GM19395 (cell line): ENCODE measurements at regions not wholly inside any gene's neighbourhood (a gene's known extent, or its start where the extent isn't known, plus 50 kb on each side); places are given as distances from the start of the nearest gene placed in this dataset.
"Not testable (repeated sequence)": the region's sequence is repeated elsewhere in the genome, so short reads cannot be mapped to it uniquely, and the experiment has no call there.

Experiments used
- ATAC-seq: cut with Tn5 transposase; IDR thresholded peaks from one replicate; pipeline ENCODE4 v1.9.1; 2021; ENCODE audit warnings: mild to moderate bottlenecking, moderate library complexity; ENCODE audit not compliant: unreplicated experiment

DNA sequence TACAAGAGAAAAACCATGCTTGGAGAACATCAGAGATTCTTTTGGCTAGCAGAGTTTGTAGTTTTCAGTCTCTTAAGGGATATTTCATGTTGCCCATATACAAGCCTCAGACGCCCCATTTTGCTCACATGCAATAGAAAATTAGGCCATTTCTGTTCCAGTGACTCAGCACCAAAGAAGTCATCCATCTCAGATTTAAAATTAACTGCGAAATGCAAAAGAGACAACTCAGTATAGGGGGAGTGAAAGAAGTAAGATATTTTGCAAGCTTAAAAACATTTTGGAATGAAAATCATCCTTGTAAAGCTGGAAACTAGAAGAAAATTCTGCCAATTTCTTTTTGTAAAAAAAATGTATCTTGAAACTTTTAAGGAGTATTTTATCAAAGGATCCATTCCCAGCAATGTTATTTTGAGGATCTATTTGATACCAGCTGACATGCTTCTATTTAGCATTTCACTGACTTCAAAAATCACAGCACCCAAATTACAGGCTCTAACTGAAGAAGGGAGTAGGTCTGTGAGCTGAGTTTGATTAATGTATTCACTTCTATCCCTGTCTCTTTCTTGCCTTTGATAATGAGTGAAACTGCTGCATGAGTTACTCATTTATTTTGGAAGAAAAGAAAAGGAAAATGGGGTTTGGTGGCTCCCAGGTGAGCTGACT is 223.7 kb upstream of the SULF2 start:
- ATAC-seq = no peak

DNA sequence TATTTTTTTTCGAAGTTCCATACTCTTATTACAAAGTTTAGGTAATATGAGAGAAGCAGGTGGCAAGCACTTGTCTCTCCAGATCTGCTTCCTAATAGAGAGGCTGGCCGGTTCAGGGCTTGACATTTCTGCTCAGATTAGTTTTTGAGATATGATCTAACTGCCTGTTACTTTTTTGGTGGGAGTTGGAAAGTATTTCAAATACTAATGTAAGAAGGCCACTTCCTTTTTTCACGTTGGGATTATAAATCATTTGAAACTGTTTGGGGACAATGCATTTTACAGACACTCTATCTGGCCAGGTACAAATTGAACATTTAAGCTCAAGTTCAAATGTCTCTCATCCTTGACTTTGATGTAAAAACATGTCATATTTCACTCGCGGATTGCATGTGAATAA is 222.1 kb upstream of the SULF2 start:
- no peak for ATAC-seq

DNA sequence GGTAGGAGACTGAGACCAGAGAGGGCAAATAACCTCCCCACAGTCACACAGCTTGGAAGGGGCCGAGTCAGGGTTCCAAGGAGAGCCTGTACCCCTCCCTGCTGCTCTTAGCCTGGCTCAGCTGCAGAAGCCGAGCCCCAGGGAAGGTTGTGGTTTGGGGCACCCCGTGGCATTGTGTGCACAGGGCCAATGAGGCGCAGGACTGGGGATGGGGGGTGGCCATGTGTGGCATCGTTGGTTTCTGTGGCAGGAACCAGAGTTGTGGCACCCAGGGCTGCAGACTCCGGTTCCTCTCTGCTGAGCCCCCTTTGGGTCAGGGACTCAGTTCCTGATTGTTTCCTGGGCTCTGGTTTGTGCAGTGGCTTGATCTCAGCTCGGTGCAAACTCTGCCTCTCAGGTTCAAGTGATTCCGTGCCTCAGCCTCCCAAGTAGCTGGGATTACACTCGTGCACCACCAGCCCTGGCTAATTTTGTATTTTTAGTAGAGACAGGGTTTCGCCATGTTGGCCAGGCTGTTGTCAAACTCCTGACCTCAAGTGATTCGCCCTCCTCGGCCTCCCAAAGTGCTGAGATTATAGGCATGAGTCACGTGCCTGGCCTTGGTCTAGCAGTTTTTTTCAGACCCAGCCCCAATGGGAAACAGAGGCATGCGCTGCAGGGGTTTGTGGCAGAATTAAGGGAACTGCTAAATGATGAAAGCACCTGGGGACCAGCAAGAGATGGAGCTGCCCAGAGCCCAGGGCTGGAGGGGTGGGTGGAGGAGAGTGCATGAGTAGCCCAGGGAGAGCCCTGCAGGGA is 221.0 kb upstream of the SULF2 start:
- no peak for ATAC-seq

DNA sequence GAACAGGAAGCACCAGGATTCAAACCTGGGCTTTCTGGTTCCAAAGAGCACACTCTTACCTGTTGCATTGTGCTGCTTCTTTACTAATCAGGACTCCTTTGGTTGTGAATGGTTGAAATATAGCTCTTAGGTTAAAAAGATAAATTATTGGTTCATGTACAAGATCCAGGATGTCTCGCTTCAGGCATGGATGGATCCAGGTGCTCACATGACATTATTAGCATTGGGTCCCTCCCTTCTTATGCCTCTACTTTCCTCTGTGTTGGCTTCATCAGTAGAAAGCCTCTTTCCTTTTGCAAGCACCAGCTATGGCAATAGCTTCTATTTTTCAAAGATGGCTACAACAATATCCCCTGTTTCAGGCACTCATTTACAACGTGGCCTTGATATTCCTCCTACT is 217.7 kb upstream of the SULF2 start:
- ATAC-seq = peak; percentile 22

DNA sequence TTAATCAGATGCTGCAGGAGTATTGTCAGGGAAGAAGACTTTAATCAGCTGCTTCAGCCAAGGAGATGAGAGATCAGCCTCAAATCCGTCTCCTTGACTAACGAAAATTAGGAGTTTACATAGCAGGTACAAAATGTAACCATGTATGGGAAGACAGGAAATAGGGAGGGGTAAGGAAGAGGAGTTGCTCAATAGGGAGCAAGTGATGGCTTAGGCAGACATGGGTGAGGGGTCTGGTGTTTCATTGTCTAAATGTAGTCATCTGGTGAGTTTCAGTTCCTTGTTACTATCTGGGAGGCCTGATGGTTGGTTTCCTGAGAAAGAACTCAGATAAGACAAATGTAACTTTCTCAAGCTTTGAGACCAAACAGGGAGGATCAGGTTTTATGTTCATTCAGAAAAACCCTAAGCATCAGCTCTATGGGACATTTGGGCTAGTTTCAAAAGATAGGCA is 217.3 kb upstream of the SULF2 start:
- peak; percentile 92 for ATAC-seq

DNA sequence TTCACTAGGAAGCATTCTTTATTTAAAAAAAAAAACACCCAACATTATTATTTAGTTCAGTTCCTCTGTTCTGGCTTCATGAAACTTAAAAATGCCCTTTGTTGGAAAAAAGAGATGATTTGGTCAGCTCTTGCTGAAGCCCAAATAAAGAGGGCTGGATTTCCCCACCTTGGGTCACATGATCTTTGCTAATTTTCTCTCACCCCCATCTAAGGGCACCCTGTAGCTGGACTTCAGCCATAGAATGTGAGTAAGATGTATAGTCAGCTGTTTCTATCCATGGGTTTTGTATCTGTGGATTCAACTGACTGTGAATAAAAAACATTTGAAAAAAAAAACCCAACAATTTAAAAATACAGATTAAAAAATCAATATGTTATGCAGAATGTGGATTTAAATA is 213.9 kb upstream of the SULF2 start:
- no peak for ATAC-seq

DNA sequence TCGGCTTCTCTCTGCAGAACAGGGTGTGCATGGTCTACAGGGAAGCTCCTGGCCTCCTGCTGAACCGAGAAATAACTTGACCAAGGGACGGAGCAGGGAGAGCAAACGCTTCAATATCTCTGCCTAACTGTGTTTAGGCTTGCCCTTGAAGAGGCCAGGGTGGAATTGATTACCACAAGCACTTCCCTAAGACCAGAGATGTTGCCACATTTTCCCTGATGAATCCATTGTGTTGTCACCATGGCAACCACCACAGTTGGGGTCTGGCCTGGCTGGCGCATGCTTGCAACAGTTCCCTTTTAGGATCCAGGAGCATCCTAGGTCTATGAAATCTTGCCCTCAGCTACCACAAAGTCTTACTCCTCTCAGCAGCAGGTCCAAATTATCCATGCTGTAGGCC is 213.5 kb upstream of the SULF2 start:
- ATAC-seq = no peak

DNA sequence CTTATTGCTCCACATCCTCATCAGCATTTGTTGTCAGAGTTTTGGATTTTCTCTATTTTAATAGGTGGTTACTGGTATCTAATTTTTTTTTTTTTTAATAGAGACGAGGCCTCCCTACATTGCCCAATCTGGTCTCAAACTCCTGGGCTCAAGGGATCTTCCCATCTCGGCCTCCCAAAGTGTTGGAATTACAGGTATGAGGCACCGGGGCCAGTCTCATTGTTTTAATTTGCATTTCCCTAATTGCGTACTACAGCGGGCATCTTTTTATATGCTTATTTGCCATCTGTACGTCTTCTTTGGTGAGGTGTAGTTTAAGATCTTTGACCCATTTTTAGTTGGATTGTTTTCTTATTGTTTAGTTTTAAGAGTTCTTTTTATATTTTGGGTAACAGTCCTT is 210.4 kb upstream of the SULF2 start:
- no peak for ATAC-seq

DNA sequence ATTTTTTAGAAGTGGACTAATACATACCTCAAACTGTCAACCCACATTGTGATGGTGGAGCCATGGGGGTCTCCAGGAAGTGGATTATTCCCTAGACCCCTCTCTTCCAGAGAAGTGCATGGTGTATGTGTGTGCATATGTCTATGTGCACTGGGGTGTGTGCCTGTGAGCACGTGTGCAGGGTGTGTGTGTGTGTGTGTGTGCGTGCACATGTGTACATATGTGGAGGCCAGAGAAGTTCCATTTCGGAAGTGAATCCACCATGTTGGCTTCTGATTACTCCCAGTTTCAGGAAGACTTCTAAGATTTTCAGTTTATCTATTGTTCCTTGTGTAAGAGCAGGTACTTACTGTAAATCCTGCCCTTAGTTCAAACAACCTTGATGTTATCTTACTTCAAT is 208.5 kb upstream of the SULF2 start:
- ATAC-seq = no peak

DNA sequence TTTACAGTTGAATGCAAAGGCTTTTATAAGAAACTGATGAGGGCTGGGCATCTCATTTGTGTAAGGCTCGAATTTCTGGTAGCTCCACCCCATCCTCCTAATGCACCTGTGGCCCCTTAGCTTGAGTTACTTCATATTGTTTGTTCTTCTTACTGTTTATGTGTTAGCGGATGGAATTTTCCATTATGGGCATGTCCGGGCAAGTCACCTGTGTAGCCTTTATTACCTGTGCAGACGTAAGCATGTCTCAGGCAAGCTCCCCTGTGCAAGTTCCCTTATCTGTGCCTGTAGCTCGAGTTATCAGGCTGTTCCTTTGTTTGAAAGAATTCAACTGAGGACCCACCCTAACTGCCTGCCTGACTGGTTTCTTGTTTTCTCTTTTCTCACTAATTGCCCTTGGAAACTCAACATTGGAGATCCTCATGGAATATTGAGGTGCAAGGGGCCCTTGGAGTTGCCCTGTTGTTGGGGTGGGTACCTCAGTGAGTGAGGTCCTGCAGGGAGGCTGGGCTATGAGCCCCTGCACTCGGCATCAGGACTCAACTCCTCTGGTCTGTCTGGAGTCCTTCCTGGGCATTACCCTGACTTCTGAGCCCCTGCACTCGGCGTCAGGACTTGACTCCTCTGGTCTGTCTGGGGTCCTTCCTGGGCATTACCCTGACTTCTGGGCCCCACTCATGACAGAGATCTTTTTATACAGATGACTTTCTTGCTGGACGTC is 207.9 kb upstream of the SULF2 start:
- no peak for ATAC-seq

DNA sequence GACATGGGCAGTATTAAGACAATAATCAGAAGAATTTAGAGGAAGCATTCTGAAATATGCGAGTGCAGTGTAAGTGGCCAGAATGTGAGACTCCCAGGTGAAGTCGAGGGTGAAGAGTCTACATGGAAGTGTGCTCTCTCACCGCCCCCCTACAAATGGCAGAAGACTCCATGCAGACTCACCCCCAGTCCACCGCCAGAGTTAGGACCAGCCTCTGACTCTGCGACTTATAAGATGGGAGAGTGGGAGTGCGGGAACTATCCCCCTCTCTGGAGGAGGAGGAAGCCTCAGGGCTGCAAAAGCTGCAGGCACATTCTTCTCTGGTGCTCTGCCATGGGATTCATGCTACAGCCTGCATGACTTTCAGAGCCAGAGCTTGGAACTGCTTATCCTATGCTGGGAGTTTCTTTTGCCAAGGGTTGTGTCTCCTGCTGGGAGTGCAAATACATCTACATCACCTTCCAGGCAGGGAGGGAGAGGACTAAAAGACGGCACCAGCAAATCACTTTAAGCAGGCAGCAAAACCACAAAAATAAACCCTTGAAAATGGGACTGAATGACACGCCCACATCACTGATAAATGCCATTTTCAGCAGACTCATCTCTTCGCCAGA is 206.7 kb upstream of the SULF2 start:
- ATAC-seq = no peak

DNA sequence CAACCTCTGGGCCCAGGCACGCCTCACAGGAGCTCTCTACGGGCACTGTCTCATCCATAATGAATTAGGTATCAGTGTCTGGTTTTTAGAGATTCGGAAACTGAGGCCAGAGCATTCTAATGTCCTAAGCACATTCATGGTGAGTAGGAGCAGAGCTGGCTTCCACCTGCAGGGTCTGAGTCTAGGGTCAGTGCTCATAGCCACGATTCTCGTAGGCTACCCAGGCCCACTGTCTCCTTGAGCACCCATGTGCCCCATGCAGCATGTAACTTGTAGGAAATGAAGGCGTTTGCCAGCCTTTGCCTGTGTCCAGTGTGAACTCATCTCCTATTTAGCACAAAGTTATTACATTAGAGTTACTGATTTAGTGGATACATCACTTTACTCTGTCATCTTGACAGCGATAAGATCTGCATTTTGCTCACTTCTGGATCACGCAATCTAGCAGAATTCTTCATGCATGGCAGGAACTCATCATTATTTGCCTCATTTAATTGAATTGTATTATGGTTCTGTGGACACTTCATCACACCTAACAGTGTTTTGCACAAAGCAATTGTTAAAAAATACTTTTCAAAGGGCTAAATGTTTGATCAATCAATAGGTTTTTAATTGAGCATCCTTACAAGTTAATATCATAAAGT is 205.3 kb upstream of the SULF2 start:
- ATAC-seq = no peak

DNA sequence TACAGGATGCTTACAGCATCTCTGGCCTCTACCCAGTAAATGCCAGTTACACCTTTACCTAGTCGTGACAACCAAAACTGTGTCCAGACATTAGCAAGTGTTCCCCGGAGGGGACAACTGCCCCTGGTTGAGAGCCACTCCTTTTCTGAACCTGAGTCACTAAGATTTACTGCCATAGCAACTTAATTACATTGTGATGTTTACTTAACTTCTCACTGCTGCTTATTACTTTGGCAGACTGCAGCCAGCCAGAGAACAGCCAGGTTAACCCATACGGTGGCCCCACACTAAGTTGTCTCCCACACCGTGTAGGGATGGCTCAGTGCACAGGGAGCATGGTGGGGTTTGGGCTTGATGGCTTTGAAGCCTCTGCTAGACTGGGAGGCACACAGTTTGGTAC is 204.7 kb upstream of the SULF2 start:
- no peak for ATAC-seq

DNA sequence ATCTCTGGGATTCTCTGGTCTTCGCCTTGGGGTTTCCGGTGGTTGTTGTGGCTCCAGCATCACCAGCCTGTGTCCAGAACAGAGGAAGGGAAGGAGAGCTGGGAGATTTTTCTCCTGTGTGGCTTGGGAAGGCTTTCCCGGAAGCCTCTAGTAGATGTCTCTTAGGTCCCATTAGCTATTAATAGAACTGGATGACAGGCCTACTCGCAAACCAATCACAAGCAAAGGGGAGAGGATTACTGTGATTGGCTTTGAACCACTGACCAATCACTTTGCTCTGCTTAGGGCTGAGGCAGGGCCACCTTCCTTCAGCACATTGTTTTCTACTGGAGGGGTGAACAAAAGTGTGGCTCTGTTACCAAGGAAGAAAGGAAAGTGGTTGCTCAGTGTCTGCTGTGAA is 203.4 kb upstream of the SULF2 start:
- ATAC-seq = no peak

DNA sequence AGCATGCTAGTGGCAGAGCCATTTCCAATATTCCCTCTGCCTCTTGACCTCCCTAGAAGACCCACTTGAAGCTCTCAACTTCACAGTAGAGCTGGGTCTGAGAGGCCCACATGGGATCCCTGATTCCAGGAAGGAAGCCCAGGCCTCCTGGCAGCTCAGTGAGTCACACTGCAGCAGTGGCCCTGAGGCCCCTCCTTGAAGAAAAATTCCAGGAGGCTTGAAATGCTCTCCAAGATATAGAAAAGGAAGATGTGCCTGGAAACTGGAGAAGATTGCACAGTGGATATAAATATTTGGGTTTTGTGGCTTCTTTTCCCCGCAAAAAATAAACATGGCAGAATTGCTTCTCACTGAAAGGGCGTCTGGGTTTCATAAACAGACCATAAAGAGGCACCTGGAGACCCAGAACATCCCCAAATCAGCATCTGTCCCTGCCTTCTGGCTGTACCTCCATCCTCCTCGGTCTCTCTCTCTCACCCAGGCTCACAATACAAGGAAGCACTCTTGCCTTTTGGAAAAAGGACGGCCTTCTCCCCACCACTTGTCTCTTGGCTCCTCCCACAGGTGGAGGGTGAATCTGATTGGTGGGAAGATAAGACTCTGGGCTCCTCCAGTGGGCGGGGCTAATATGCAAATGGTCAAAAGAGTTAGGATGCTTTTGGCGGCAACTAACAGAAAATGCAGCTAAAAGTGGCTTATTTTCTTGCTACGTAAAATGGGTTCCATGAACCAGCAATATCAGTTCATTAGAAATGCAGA is 200.0 kb upstream of the SULF2 start:
- ATAC-seq = no peak

DNA sequence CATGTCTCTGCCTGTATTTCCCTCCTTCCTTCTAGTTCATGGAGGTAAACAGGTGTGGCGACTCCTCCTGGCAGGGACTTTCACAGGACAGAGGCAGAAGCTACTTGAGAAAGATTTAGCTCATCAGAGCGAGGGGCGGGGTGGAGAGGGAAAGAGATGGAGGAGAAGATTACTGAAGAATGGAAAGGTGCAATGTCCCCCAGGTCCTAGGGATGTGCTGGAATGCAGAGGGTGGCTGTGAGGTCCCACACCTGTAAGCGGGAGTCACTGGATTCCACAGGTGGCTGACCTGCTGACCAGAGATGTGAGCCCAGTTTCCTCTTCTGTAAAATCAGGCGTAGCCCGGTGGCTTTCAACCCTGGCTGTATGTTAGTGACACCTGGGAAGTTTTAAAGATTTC is 199.2 kb upstream of the SULF2 start:
- no peak for ATAC-seq

DNA sequence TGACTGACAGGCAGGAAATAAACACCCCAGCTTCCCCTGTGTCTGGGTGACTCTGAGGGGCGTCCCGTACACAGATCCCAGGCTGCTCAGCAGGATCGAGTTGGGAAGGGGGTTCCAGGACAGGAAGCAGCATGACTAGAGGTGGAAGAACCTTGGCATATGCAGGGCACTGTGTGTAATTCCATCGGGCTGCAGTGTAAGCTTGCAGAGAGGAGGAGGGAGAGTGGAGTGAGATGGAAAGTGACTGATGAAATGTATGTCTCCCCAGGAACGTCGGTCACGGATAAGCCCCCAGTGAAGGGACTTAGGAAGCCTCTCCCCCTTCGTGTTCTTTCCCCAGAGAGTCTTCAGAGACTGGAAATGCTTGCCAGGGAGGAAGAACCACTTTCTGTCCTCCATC is 198.4 kb upstream of the SULF2 start:
- ATAC-seq = not testable (repeated sequence)

DNA sequence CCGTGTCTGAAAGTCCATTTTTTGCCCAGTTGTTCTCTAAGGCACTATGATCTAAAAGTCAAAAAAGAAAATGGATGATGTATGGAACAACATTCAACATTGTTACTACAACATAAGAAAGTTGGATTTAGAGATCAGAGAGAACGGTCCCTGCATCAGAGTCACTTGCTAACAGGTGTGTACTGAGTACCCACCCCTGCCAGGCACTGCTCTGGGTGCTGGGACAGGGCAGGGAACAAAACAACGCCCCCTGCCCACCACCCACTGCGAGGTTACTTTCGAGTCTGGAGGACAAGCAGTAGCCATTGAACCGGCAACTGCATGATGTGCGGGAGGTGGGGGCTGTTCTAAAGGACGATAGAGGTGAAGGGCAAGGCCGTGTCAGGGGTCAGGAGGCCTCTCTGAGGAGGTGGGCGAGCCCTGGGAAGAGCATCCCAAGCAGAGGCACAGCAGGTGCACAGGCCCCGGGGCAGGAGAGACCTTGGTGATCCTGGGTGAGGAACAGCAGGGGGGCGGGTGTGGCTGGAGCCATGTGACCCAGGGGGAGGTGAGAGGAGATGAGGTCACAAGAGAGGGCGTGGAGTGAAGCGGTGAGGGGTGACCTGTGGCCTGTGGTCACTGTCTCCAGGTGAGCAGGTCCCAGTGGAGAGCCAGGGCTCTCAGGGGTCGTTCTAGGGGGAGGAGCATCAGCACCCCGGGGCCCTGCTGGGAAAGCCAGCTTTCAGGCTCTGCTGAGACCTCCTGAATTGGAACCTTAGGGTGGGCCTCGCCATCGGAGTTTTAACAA is 197.5 kb upstream of the SULF2 start:
- ATAC-seq = no peak

DNA sequence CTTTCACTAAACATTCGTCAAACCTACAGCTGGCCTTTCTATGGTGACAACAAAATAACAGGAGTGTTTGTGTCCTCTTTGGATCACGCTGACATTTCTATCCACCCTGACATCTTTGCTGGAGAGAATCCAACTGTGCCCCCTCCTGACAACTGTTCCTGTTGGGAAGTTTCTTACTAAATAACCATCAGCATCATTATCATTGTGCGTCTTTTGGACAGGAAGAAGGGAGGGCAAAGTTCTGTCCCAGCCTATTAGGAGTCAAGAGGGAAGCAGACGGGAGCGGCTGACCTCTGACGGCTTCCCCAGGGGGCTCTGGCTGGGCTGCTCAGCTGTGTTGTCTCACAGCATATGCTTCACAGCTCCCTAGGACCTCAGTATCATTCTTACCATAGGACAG is 195.9 kb upstream of the SULF2 start:
- ATAC-seq = no peak
